HUES64 (cell line): ENCODE measurements at regions not wholly inside any gene's neighbourhood (a gene's known extent, or its start where the extent isn't known, plus 50 kb on each side); places are given as distances from the start of the nearest gene placed in this dataset.

ENCODE experiments used
- H3K27ac ChIP-seq: 2 replicates; pipeline ENCODE4 v1.7.0; 2013; ENCODE audit warnings: low read depth, low read length, inconsistent platforms
- H3K27me3 ChIP-seq: 2 replicates; pipeline ENCODE4 v1.6.1; 2013; ENCODE audit warnings: mild to moderate bottlenecking, low read length; ENCODE audit not compliant: insufficient read depth
- H3K36me3 ChIP-seq: 2 replicates; pipeline ENCODE4 v1.6.1; 2013; ENCODE audit warnings: mild to moderate bottlenecking, low read length; ENCODE audit not compliant: insufficient read depth
- H3K4me1 ChIP-seq: 2 replicates; pipeline ENCODE4 v1.6.1; 2013; ENCODE audit warnings: mild to moderate bottlenecking, low read length, moderate library complexity; ENCODE audit not compliant: insufficient read depth
- H3K4me3 ChIP-seq: 2 replicates; pipeline ENCODE4 v1.5.1; 2013; ENCODE audit warnings: mild to moderate bottlenecking, low read length, moderate library complexity
- H3K9ac ChIP-seq: 2 replicates; pipeline ENCODE4 v1.6.1; 2013; ENCODE audit warnings: mild to moderate bottlenecking, low read depth, low read length
- H3K9me3 ChIP-seq: 2 replicates; pipeline ENCODE4 v1.6.1; 2013; ENCODE audit warnings: low read depth, low read length; ENCODE audit not compliant: insufficient read depth
- WGBS: fragments of 150-250, 120-280 bp; methylation state at CpG from one replicate; pipeline ENCODE4 v1.1.7; 2013; ENCODE audit warnings: missing lambda C conversion rate; 5-methylcytosine and 5-hydroxymethylcytosine counted together

- Histone ChIP-seq H3K27me3 (no peaks in the 10 kb centered on the region), H3K36me3 (no peaks in the 10 kb centered on the region), H3K4me3 (no peak overlapping the region), H3K9ac (no peak overlapping the region), H3K9me3 (no peaks in the 10 kb centered on the region), H3K4me1 (no peaks in the 10 kb centered on the region; the same call in 1 of the 2 replicates), H3K27ac (no peak overlapping the region)
- 91% methylated on average over 1 of the region's 1 CpG for WGBS
Measured at GRCh38 chr15:39462691-39463090, 118.2 kb upstream of the THBS1 start.

GRCh38 chr15:39465843-39466749 is 114.8 kb upstream of the THBS1 start:
- 93% methylated on average over 8 of the region's 8 CpGs for WGBS
- H3K4me3 ChIP-seq: no peak overlapping the region
- no peaks in the 10 kb centered on the region; the same call in 1 of the 2 replicates for H3K4me1 ChIP-seq
- H3K9me3 ChIP-seq: 0 out of 2 replicates have a peak, but pooled peaks cover 3% of the 10 kb centered on the region
- no peaks in the 10 kb centered on the region for H3K36me3 ChIP-seq
- no peak overlapping the region for H3K27ac ChIP-seq
- H3K27me3 ChIP-seq: no peaks in the 10 kb centered on the region
- H3K9ac ChIP-seq: no peak overlapping the region

GRCh38 chr15:39466750-39467105 is 114.2 kb upstream of the THBS1 start:
- no peak overlapping the region for H3K4me3 ChIP-seq
- H3K9ac ChIP-seq: no peak overlapping the region
- no peaks in the 10 kb centered on the region for H3K36me3 ChIP-seq
- 0 out of 2 replicates have a peak, but pooled peaks cover 3% of the 10 kb centered on the region for H3K9me3 ChIP-seq
- H3K27me3 ChIP-seq: no peaks in the 10 kb centered on the region
- WGBS: 88% methylated on average over 5 of the region's 5 CpGs
- no peak overlapping the region for H3K27ac ChIP-seq
- no peaks in the 10 kb centered on the region; the same call in 1 of the 2 replicates for H3K4me1 ChIP-seq

GRCh38 chr15:39468331-39468730 is 112.5 kb upstream of the THBS1 start:
- whole genome bisulfite sequencing: 96% methylated on average over 4 of the region's 4 CpGs
- no peak overlapping the region for H3K27ac ChIP-seq

GRCh38 chr15:39468828-39469227 is 112.1 kb upstream of the THBS1 start:
- Histone ChIP-seq H3K4me3 (no peak overlapping the region), H3K4me1 (no peaks in the 10 kb centered on the region; the same call in 1 of the 2 replicates), H3K9ac (no peak overlapping the region), H3K27ac (no peak overlapping the region), H3K27me3 (no peaks in the 10 kb centered on the region), H3K9me3 (0 out of 2 replicates have a peak, but pooled peaks cover 3% of the 10 kb centered on the region), H3K36me3 (no peaks in the 10 kb centered on the region)
- WGBS: 95% methylated on average over 3 of the region's 3 CpGs

More at GRCh38 chr15:39468331-39468730, 112.5 kb upstream of the THBS1 start:
- Histone ChIP-seq H3K9ac (no peak overlapping the region), H3K4me1 (no peaks in the 10 kb centered on the region; the same call in 1 of the 2 replicates), H3K4me3 (no peak overlapping the region), H3K27me3 (no peaks in the 10 kb centered on the region), H3K36me3 (no peaks in the 10 kb centered on the region), H3K9me3 (0 out of 2 replicates have a peak, but pooled peaks cover 3% of the 10 kb centered on the region)

- H3K36me3 ChIP-seq: no peaks in the 10 kb centered on the region
- whole genome bisulfite sequencing: 91% methylated on average over 1 of the region's 2 CpGs
- H3K4me1 ChIP-seq: no peaks in the 10 kb centered on the region; the same call in 1 of the 2 replicates
- no peak overlapping the region for H3K4me3 ChIP-seq
- no peaks in the 10 kb centered on the region for H3K27me3 ChIP-seq
- H3K9me3 ChIP-seq: 0 out of 2 replicates have a peak, but pooled peaks cover 3% of the 10 kb centered on the region
- H3K27ac ChIP-seq: no peak overlapping the region
- no peak overlapping the region for H3K9ac ChIP-seq
Measured at GRCh38 chr15:39471785-39472574, 108.9 kb upstream of the THBS1 start.

GRCh38 chr15:39472621-39473297 is 108.1 kb upstream of the THBS1 start:
- Histone ChIP-seq H3K9ac (no peak overlapping the region), H3K36me3 (no peaks in the 10 kb centered on the region), H3K4me3 (no peak overlapping the region), H3K27ac (no peak overlapping the region), H3K9me3 (0 out of 2 replicates have a peak, but pooled peaks cover 3% of the 10 kb centered on the region), H3K4me1 (no peaks in the 10 kb centered on the region), H3K27me3 (no peaks in the 10 kb centered on the region)
- WGBS: 93% methylated on average over 11 of the region's 12 CpGs

GRCh38 chr15:39473298-39473947 is 107.5 kb upstream of the THBS1 start:
- WGBS: 93% methylated on average over 4 of the region's 5 CpGs
- Histone ChIP-seq H3K36me3 (no peaks in the 10 kb centered on the region), H3K9ac (no peak overlapping the region), H3K9me3 (0 out of 2 replicates have a peak, but pooled peaks cover 3% of the 10 kb centered on the region), H3K27ac (no peak overlapping the region), H3K4me3 (no peak overlapping the region), H3K4me1 (no peaks in the 10 kb centered on the region), H3K27me3 (no peaks in the 10 kb centered on the region)

GRCh38 chr15:39474657-39475056 is 106.2 kb upstream of the THBS1 start:
- 84% methylated on average over 3 of the region's 3 CpGs for WGBS
- Histone ChIP-seq H3K9ac (no peak overlapping the region), H3K9me3 (no peaks in the 10 kb centered on the region)

GRCh38 chr15:39478996-39479395 is 101.9 kb upstream of the THBS1 start:
- H3K9me3 ChIP-seq: no peaks in the 10 kb centered on the region
- H3K36me3 ChIP-seq: no peaks in the 10 kb centered on the region
- 83% methylated on average over 1 of the region's 3 CpGs for WGBS
- no peak overlapping the region for H3K27ac ChIP-seq
- H3K4me1 ChIP-seq: no peaks in the 10 kb centered on the region
- H3K4me3 ChIP-seq: no peak overlapping the region
- no peaks in the 10 kb centered on the region for H3K27me3 ChIP-seq
- no peak overlapping the region for H3K9ac ChIP-seq

More at GRCh38 chr15:39474657-39475056, 106.2 kb upstream of the THBS1 start:
- H3K4me3 ChIP-seq: no peak overlapping the region
- no peaks in the 10 kb centered on the region for H3K27me3 ChIP-seq
- H3K4me1 ChIP-seq: no peaks in the 10 kb centered on the region
- no peaks in the 10 kb centered on the region for H3K36me3 ChIP-seq
- H3K27ac ChIP-seq: no peak overlapping the region
